Liver (tissue), 3 donors: ENCODE measurements at regions not wholly inside any gene's neighbourhood (a gene's known extent, or its start where the extent isn't known, plus 50 kb on each side); places are given as distances from the start of the nearest gene placed in this dataset.

Experiments
- EGR1 ChIP-seq, 2 donors: IDR thresholded peaks; 2 replicates each; pipeline ENCODE4 v1.6.1; 2016 to 2018; ENCODE audit warnings: antibody characterized with exemption in 2 of 2, low read depth in 2 of 2
- FOXA2 ChIP-seq: IDR thresholded peaks from 2 replicates; pipeline ENCODE4 v1.6.1; 2016; ENCODE audit warnings: antibody characterized with exemption
- JUND ChIP-seq, 2 donors: IDR thresholded peaks; 2 replicates each; pipeline ENCODE4 v1.6.1; 2016; ENCODE audit warnings: antibody characterized with exemption in 2 of 2
- RAD21 ChIP-seq, 2 donors: IDR thresholded peaks; 2 replicates each; pipeline ENCODE4 v1.6.1; 2016; ENCODE audit warnings: antibody characterized with exemption in 2 of 2, mild to moderate bottlenecking in 2 of 2
- TF ChIP-seq, protein P1 (sequence below): fragments of 150-350 bp; IDR thresholded peaks from 2 replicates; pipeline ENCODE4 v1.5.1; 2017; ENCODE audit warnings: improper control_type of control experiment, low read depth, low read length; ENCODE audit not compliant: missing input control
- TF ChIP-seq, protein P2 (sequence below): IDR thresholded peaks from 2 replicates; pipeline ENCODE4 v1.6.1; 2016; ENCODE audit warnings: antibody characterized with exemption, mild to moderate bottlenecking
- donor health status: healthy.
- donor health status: healthy.

DNA sequence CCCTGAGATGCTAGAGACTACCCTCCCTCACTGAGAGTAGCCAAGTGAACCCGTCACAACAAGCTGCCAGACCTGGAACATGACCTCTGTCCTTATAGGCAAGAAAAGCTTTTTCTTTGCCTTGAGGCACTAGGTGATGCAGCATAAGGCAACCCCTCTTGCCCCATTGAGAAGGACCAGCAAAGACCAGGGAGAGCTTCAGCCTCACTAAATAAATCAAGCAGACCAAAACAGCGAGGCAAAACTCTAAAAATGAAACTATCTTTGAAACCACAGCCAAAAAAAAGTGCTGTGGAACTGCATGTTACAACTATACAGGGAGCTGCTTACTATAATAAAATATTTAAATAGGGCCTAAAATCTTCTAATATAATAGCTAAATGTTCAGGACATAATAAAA lies 62.6 kb upstream of the FAM83B start:
- TF ChIP-seq, protein P1, sequence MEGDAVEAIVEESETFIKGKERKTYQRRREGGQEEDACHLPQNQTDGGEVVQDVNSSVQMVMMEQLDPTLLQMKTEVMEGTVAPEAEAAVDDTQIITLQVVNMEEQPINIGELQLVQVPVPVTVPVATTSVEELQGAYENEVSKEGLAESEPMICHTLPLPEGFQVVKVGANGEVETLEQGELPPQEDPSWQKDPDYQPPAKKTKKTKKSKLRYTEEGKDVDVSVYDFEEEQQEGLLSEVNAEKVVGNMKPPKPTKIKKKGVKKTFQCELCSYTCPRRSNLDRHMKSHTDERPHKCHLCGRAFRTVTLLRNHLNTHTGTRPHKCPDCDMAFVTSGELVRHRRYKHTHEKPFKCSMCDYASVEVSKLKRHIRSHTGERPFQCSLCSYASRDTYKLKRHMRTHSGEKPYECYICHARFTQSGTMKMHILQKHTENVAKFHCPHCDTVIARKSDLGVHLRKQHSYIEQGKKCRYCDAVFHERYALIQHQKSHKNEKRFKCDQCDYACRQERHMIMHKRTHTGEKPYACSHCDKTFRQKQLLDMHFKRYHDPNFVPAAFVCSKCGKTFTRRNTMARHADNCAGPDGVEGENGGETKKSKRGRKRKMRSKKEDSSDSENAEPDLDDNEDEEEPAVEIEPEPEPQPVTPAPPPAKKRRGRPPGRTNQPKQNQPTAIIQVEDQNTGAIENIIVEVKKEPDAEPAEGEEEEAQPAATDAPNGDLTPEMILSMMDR: no peak
- TF ChIP-seq EGR1 (IDR thresholded peaks at IDR 0.05; ENCODE audit: low read depth in 2 of 2) (no peak), RAD21 (IDR thresholded peaks at IDR 0.05) (no peak), FOXA2 (no peak), JUND (IDR thresholded peaks at IDR 0.05) (no peak)
- TF ChIP-seq, protein P2, sequence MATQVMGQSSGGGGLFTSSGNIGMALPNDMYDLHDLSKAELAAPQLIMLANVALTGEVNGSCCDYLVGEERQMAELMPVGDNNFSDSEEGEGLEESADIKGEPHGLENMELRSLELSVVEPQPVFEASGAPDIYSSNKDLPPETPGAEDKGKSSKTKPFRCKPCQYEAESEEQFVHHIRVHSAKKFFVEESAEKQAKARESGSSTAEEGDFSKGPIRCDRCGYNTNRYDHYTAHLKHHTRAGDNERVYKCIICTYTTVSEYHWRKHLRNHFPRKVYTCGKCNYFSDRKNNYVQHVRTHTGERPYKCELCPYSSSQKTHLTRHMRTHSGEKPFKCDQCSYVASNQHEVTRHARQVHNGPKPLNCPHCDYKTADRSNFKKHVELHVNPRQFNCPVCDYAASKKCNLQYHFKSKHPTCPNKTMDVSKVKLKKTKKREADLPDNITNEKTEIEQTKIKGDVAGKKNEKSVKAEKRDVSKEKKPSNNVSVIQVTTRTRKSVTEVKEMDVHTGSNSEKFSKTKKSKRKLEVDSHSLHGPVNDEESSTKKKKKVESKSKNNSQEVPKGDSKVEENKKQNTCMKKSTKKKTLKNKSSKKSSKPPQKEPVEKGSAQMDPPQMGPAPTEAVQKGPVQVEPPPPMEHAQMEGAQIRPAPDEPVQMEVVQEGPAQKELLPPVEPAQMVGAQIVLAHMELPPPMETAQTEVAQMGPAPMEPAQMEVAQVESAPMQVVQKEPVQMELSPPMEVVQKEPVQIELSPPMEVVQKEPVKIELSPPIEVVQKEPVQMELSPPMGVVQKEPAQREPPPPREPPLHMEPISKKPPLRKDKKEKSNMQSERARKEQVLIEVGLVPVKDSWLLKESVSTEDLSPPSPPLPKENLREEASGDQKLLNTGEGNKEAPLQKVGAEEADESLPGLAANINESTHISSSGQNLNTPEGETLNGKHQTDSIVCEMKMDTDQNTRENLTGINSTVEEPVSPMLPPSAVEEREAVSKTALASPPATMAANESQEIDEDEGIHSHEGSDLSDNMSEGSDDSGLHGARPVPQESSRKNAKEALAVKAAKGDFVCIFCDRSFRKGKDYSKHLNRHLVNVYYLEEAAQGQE: no peak
